GM21529 (cell line): ENCODE measurements at regions not wholly inside any gene's neighbourhood (a gene's known extent, or its start where the extent isn't known, plus 50 kb on each side); places are given as distances from the start of the nearest gene placed in this dataset.

Experiments used
- ATAC-seq: cut with Tn5 transposase; IDR thresholded peaks from one replicate; pipeline ENCODE4 v1.9.1; 2021; ENCODE audit not compliant: unreplicated experiment

- no peak for ATAC-seq
These were observed 50.3 kb upstream of the APCDD1 start for GRCh38 chr18:10404168-10404567.
